ENCODE measurements at regions not wholly inside any gene's neighbourhood (a gene's known extent, or its start where the extent isn't known, plus 50 kb on each side); places are given as distances from the start of the nearest gene placed in this dataset.

DNA sequence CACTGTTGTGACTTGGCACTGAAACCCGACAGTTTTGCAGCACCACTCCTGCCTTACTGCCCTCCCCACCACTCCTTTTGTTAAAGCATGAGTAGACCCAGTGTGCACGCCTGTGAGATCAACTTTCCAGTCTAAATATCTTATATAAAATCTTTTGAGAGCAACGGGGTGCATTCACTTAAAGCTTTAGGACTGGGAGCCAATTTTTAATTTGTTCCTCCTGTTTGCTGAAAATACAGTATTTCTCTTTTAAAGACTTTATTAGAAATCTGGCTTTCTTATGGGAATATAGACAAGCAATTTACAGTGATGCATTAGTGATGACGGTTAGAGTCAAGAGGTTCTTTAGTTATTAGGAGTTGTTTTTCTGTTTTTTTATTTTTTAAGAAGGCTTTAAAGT, 397.5 kb downstream of the TMEM167A start:
- TF ChIP-seq, protein P1, sequence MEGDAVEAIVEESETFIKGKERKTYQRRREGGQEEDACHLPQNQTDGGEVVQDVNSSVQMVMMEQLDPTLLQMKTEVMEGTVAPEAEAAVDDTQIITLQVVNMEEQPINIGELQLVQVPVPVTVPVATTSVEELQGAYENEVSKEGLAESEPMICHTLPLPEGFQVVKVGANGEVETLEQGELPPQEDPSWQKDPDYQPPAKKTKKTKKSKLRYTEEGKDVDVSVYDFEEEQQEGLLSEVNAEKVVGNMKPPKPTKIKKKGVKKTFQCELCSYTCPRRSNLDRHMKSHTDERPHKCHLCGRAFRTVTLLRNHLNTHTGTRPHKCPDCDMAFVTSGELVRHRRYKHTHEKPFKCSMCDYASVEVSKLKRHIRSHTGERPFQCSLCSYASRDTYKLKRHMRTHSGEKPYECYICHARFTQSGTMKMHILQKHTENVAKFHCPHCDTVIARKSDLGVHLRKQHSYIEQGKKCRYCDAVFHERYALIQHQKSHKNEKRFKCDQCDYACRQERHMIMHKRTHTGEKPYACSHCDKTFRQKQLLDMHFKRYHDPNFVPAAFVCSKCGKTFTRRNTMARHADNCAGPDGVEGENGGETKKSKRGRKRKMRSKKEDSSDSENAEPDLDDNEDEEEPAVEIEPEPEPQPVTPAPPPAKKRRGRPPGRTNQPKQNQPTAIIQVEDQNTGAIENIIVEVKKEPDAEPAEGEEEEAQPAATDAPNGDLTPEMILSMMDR (IDR thresholded peaks at IDR 0.05): no peak
- no peak for TF ChIP-seq POLR2A (IDR thresholded peaks at IDR 0.05)

All from uterus (tissue), 2 donors.